GM12878 (cell line): ENCODE measurements at regions not wholly inside any gene's neighbourhood (a gene's known extent, or its start where the extent isn't known, plus 50 kb on each side); places are given as distances from the start of the nearest gene placed in this dataset.

Source experiments
- ATAC-seq: fragments of 200-7000 bp; cut with Tn5 transposase; 3 replicates; pipeline ENCODE4 v1.9.1; 2020; ENCODE audit warnings: mild to moderate bottlenecking, moderate library complexity
- BruUV-seq: library from RNA; stranded (reverse); fragments of 400-500 nt; replicated peaks from 2 replicates; lab custom pipeline; 2021; lab: Mats Ljungman, UMichigan
- CTCF ChIA-PET: fragments of 300-600 bp; sonication (Branson Sonifier 250); formaldehyde crosslinking; extraction: SDS; loops from one replicate; lab custom pipeline; 2021; ENCODE audit warnings: inconsistent platforms; lab: Yijun Ruan, JAX
- POLR2A ChIA-PET: fragments of 350-600 bp; formaldehyde crosslinking; extraction: SDS; loops from one replicate; lab custom pipeline; 2021; ENCODE audit warnings: inconsistent platforms; lab: Charles Lee
- RAD21 ChIA-PET: fragments of 300-600 bp; sonication (Branson Sonifier 250); formaldehyde crosslinking; loops from one replicate; lab custom pipeline; 2023; ENCODE audit warnings: antibody characterized with exemption; ENCODE audit not compliant: unreplicated experiment; lab: Charles Lee
- SMC1A ChIA-PET: fragments of 300-600 bp; sonication (Branson Sonifier 250); formaldehyde crosslinking; loops from one replicate; lab custom pipeline; 2023; ENCODE audit not compliant: unreplicated experiment, uncharacterized antibody; lab: Charles Lee
- DNase-seq: peaks from one replicate; pipeline ENCODE4 v3.0.0-alpha.2; 2011; ENCODE audit warnings: low read depth, low spot score
- FAIRE-seq: peaks from 3 replicates; lab custom pipeline; 2011; peaks lifted over from hg19 to GRCh38; lab: Jason Lieb, UNC
- H2AFZ ChIP-seq: 2 replicates; pipeline ENCODE4 v1.6.0; 2011; ENCODE audit warnings: low read depth, low read length, control low read depth; ENCODE audit not compliant: control insufficient read depth
- H3K27ac ChIP-seq: 2 replicates; pipeline ENCODE4 v1.5.1; 2011; ENCODE audit warnings: control low read depth; ENCODE audit not compliant: control insufficient read depth, insufficient read depth
- H3K27me3 ChIP-seq, 2 experiments: replicated peaks in 1 of 2; 2 replicates each; pipeline versions ENCODE4 v1.6.0 to v1.6.1; 2011; ENCODE audit warnings: low read length in 1 of 2; ENCODE audit not compliant: control insufficient read depth in 2 of 2, insufficient read depth in 2 of 2
- H3K36me3 ChIP-seq, 2 experiments: 2 replicates each; pipeline ENCODE4 v1.5.1; 2011; ENCODE audit warnings: low read length in 1 of 2; ENCODE audit not compliant: control insufficient read depth in 2 of 2, insufficient read depth in 2 of 2
- H3K4me1 ChIP-seq: 2 replicates; pipeline ENCODE4 v1.6.1; 2011; ENCODE audit warnings: mild to moderate bottlenecking, low read length, moderate library complexity, mixed read lengths; ENCODE audit not compliant: control insufficient read depth, insufficient read depth
- H3K4me2 ChIP-seq: 2 replicates; pipeline ENCODE4 v1.6.0; 2011; ENCODE audit warnings: control low read depth; ENCODE audit not compliant: control insufficient read depth, insufficient read depth
- H3K4me3 ChIP-seq: fragments of 200-600 bp; sonication (generic); 2 replicates; pipeline ENCODE4 v1.5.1; 2016
- H3K79me2 ChIP-seq: 2 replicates; pipeline ENCODE4 v1.6.0; 2011; ENCODE audit warnings: low read length; ENCODE audit not compliant: control insufficient read depth, insufficient read depth
- H3K9ac ChIP-seq: 2 replicates; pipeline ENCODE4 v1.8.0; 2011; ENCODE audit warnings: low read length, control low read depth, mixed read lengths; ENCODE audit not compliant: control insufficient read depth, insufficient read depth
- H3K9me3 ChIP-seq: replicated peaks from 3 replicates; pipeline ENCODE4 v1.5.1; 2011; ENCODE audit warnings: mild to moderate bottlenecking, low read length; ENCODE audit not compliant: control insufficient read depth, insufficient read depth
- H4K20me1 ChIP-seq: 2 replicates; pipeline ENCODE4 v1.6.0; 2011; ENCODE audit not compliant: control insufficient read depth, insufficient read depth
- EED ChIP-seq: sonication (generic); IDR thresholded peaks from 2 replicates; pipeline ENCODE4 v1.6.1; 2016; ENCODE audit warnings: antibody characterized with exemption, low read depth
- FOXM1 ChIP-seq: IDR thresholded peaks from 2 replicates; pipeline ENCODE4 v1.6.1; 2012; ENCODE audit warnings: low read depth, mild to moderate bottlenecking, inconsistent platforms, low read length, moderate library complexity
- GABPA ChIP-seq: IDR thresholded peaks from 2 replicates; pipeline ENCODE4 v1.6.1; 2014; ENCODE audit warnings: antibody characterized with exemption, low read depth, mild to moderate bottlenecking, inconsistent platforms
- IKZF2 ChIP-seq, 2 experiments: fragments of 450-650 bp; IDR thresholded peaks; 2 replicates each; pipeline ENCODE4 v1.6.1; 2017; ENCODE audit warnings: mild to moderate bottlenecking in 2 of 2, moderate library complexity in 2 of 2
- JUND ChIP-seq: IDR thresholded peaks from 2 replicates; pipeline ENCODE4 v1.6.1; 2012; ENCODE audit warnings: low read depth, mild to moderate bottlenecking, low read length, improper control_type of control experiment, moderate library complexity
- NFYB ChIP-seq: IDR thresholded peaks from 2 replicates; pipeline ENCODE4 v1.6.1; 2011; ENCODE audit warnings: low read depth, mild to moderate bottlenecking, low read length, improper control_type of control experiment, moderate library complexity; ENCODE audit not compliant: insufficient read depth
- SREBF2 ChIP-seq: IDR thresholded peaks from 2 replicates; pipeline ENCODE4 v1.6.1; 2012; ENCODE audit warnings: mild to moderate bottlenecking, low read length
- SRF ChIP-seq, 2 experiments: IDR thresholded peaks; 2 replicates each; pipeline ENCODE4 v1.6.1; 2011; ENCODE audit warnings: low read depth in 2 of 2, low read length in 2 of 2, mild to moderate bottlenecking in 1 of 2, moderate library complexity in 1 of 2
- USF2 ChIP-seq: IDR thresholded peaks from 2 replicates; pipeline ENCODE4 v1.6.1; 2011; ENCODE audit warnings: low read depth, low read length, improper control_type of control experiment, borderline replicate concordance
- YY1 ChIP-seq: IDR thresholded peaks from 2 replicates; pipeline ENCODE4 v1.6.1; 2011; ENCODE audit warnings: low read depth, mild to moderate bottlenecking, low read length
- ZBED1 ChIP-seq: IDR thresholded peaks from 2 replicates; pipeline ENCODE4 v1.6.1; 2016; ENCODE audit warnings: borderline replicate concordance
- WGBS: methylation state at CpG from one replicate; pipeline ENCODE4 v1.1.6; 2016; ENCODE audit warnings: low lambda C conversion rate; ENCODE audit not compliant: insufficient replicate concordance, insufficient coverage; ENCODE audit errors: missing lambda C conversion rate; 5-methylcytosine and 5-hydroxymethylcytosine counted together
- in situ Hi-C: fragments of 300-500 bp; cut with MboI; formaldehyde crosslinking; loops from 9 replicates; pipeline ENCODE4 v1.14.3; 2018; ENCODE audit warnings: mixed read lengths
- intact Hi-C: fragments of 100-400 bp; cut with micrococcal nuclease; formaldehyde crosslinking; loops from one replicate; pipeline ENCODE4 v1.14.2; 2022; ENCODE audit not compliant: unreplicated experiment
- TF ChIP-seq, protein P1 (sequence below): fragments of 450-650 bp; IDR thresholded peaks from 2 replicates; pipeline ENCODE4 v1.6.1; 2016; ENCODE audit warnings: mild to moderate bottlenecking, moderate library complexity, borderline replicate concordance
- TF ChIP-seq, protein P2 (sequence below): fragments of 450-650 bp; formaldehyde crosslinking; IDR thresholded peaks from 2 replicates; pipeline ENCODE4 v1.4.0; 2022; ENCODE audit warnings: mild to moderate bottlenecking, moderate library complexity
- TF ChIP-seq, protein P3 (sequence below): IDR thresholded peaks from 2 replicates; pipeline ENCODE4 v1.6.1; 2012; ENCODE audit warnings: low read depth, low read length, improper control_type of control experiment

DNA sequence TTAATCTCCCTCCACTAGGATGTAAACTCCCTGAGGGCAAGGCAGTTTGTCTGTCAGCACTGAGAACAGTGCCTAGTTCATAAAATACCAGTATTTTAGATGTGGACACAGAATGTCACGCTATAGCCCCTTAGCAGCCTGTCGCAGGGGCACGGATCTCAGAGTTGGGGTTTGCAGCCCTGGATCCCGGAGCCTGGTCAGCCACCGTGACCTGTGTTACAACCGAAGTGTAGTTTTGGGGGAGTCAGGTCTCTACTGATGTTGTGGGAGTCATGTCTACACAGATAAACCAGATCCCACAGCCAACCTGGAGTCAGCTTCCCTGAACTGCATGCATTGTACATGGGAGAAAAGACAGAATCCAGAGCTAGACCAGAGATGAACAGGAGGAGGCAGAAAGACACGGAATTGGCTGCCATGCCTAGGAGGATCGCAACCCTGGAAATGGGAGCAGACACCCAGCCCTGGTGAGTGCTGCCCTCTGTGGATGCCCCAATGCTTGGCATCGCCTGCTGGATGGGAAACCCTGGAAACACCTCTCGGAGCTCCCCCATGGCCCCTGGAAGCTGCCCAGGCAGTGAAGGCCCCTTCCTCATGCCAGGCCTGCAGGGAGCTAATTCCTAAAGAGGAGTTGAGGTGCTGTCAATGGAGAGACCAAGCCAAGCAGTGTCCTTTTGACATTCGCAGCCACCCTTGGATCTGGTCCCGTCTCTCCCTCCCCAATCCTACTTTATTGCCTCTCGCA lies 851.3 kb downstream of the TBC1D22A start:
- no peak for ATAC-seq
- ChIA-PET POLR2A (no interaction called here), RAD21 (no interaction called here), SMC1A (no interaction called here), CTCF (interaction anchor here (0.6 kb wide), 1 partner anchor 26 kb away, joined by 4 read pairs; no protein-coding TSS in a partner anchor)
- no peak for DNase-seq
- in situ Hi-C loops, result no loop called here
- intact Hi-C loops, result no loop called here
- Histone ChIP-seq H3K27me3 (no peaks in the 10 kb centered on the region), H3K9ac (no peak overlapping the region), H3K79me2 (no peaks in the 10 kb centered on the region), H3K27ac (no peak overlapping the region), H3K4me2 (no peak overlapping the region), H3K4me1 (no peaks in the 10 kb centered on the region), H3K4me3 (no peak overlapping the region), H4K20me1 (no peaks in the 10 kb centered on the region), H3K9me3 (no peaks in the 10 kb centered on the region; the same call in 2 of the 3 replicates), H2AFZ (no peak overlapping the region), H3K36me3 (no peaks in the 10 kb centered on the region)
- no TSS peak for BruUV-seq
- WGBS, result 36% methylated on average over 13 of the region's 13 CpGs
- FAIRE-seq, result no peak
- TF ChIP-seq SRF (IDR thresholded peaks at IDR 0.05; ENCODE audit: low read depth in 2 of 2, low read length in 2 of 2), result no peak
- TF ChIP-seq USF2, result no peak
- TF ChIP-seq YY1, result no peak
- TF ChIP-seq, protein P1, sequence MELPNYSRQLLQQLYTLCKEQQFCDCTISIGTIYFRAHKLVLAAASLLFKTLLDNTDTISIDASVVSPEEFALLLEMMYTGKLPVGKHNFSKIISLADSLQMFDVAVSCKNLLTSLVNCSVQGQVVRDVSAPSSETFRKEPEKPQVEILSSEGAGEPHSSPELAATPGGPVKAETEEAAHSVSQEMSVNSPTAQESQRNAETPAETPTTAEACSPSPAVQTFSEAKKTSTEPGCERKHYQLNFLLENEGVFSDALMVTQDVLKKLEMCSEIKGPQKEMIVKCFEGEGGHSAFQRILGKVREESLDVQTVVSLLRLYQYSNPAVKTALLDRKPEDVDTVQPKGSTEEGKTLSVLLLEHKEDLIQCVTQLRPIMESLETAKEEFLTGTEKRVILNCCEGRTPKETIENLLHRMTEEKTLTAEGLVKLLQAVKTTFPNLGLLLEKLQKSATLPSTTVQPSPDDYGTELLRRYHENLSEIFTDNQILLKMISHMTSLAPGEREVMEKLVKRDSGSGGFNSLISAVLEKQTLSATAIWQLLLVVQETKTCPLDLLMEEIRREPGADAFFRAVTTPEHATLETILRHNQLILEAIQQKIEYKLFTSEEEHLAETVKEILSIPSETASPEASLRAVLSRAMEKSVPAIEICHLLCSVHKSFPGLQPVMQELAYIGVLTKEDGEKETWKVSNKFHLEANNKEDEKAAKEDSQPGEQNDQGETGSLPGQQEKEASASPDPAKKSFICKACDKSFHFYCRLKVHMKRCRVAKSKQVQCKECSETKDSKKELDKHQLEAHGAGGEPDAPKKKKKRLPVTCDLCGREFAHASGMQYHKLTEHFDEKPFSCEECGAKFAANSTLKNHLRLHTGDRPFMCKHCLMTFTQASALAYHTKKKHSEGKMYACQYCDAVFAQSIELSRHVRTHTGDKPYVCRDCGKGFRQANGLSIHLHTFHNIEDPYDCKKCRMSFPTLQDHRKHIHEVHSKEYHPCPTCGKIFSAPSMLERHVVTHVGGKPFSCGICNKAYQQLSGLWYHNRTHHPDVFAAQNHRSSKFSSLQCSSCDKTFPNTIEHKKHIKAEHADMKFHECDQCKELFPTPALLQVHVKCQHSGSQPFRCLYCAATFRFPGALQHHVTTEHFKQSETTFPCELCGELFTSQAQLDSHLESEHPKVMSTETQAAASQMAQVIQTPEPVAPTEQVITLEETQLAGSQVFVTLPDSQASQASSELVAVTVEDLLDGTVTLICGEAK, result no peak
- no peak for TF ChIP-seq EED
- TF ChIP-seq, protein P2, sequence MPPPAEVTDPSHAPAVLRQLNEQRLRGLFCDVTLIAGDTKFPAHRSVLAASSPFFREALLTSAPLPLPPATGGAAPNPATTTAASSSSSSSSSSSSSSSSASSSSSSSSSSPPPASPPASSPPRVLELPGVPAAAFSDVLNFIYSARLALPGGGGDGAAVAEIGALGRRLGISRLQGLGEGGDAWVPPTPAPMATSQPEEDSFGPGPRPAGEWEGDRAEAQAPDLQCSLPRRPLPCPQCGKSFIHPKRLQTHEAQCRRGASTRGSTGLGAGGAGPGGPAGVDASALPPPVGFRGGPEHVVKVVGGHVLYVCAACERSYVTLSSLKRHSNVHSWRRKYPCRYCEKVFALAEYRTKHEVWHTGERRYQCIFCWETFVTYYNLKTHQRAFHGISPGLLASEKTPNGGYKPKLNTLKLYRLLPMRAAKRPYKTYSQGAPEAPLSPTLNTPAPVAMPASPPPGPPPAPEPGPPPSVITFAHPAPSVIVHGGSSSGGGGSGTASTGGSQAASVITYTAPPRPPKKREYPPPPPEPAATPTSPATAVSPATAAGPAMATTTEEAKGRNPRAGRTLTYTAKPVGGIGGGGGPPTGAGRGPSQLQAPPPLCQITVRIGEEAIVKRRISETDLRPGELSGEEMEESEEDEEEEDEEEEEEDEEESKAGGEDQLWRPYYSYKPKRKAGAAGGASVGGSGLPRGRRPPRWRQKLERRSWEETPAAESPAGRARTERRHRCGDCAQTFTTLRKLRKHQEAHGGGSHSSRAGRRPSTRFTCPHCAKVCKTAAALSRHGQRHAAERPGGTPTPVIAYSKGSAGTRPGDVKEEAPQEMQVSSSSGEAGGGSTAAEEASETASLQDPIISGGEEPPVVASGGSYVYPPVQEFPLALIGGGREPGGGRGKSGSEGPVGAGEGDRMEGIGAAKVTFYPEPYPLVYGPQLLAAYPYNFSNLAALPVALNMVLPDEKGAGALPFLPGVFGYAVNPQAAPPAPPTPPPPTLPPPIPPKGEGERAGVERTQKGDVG (CRISPR knock-in tag), result no peak
- TF ChIP-seq, protein P3, sequence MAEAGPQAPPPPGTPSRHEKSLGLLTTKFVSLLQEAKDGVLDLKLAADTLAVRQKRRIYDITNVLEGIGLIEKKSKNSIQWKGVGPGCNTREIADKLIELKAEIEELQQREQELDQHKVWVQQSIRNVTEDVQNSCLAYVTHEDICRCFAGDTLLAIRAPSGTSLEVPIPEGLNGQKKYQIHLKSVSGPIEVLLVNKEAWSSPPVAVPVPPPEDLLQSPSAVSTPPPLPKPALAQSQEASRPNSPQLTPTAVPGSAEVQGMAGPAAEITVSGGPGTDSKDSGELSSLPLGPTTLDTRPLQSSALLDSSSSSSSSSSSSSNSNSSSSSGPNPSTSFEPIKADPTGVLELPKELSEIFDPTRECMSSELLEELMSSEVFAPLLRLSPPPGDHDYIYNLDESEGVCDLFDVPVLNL, result no peak
- TF ChIP-seq ZBED1, result no peak
- TF ChIP-seq JUND, result no peak
- TF ChIP-seq FOXM1, result no peak
- TF ChIP-seq IKZF2 (IDR thresholded peaks at IDR 0.05), result no peak
- no peak for TF ChIP-seq GABPA
- no peak for TF ChIP-seq SREBF2
- no peak for TF ChIP-seq NFYB
